CD14-positive monocyte (primary cell): ENCODE measurements at regions not wholly inside any gene's neighbourhood (a gene's known extent, or its start where the extent isn't known, plus 50 kb on each side); places are given as distances from the start of the nearest gene placed in this dataset.

Experiments used
- DNase-seq, 3 donors: peaks; one replicate each; pipeline ENCODE4 v3.0.0-alpha.2; 2011 to 2022
- H2AFZ ChIP-seq: 2 replicates; pipeline ENCODE4 v1.6.0; 2012; ENCODE audit warnings: mild to moderate bottlenecking, low read depth, low read length, inconsistent platforms; ENCODE audit not compliant: insufficient read depth, poor library complexity, severe bottlenecking
- H3K27ac ChIP-seq, 2 donors: 1 replicate in 1 of 2; 2 replicates in 1 of 2; pipeline ENCODE4 v1.5.1; 2012 to 2013; ENCODE audit warnings: low read length in 2 of 2, control low read depth in 1 of 2, inconsistent platforms in 1 of 2, low read depth in 1 of 2, mild to moderate bottlenecking in 1 of 2
- H3K27me3 ChIP-seq, 2 donors: one replicate each; pipeline versions ENCODE4 v1.6.0 to v1.6.1; 2011 to 2013; ENCODE audit warnings: low read length in 2 of 2; ENCODE audit not compliant: control insufficient read depth in 2 of 2, insufficient read depth in 2 of 2
- H3K36me3 ChIP-seq, 2 donors: replicated peaks in 1 of 2; 1 replicate in 1 of 2; 2 replicates in 1 of 2; pipeline versions ENCODE4 v1.5.1 to v1.6.1; 2012 to 2013; ENCODE audit warnings: low read length in 2 of 2, control low read depth in 1 of 2, inconsistent platforms in 1 of 2, mild to moderate bottlenecking in 1 of 2; ENCODE audit not compliant: insufficient read depth in 2 of 2, control insufficient read depth in 1 of 2
- H3K4me1 ChIP-seq, 2 donors: 1 replicate in 1 of 2; 2 replicates in 1 of 2; pipeline versions ENCODE4 v1.5.1 to v1.6.1; 2012 to 2013; ENCODE audit warnings: low read length in 2 of 2, control low read depth in 1 of 2, inconsistent platforms in 1 of 2, mild to moderate bottlenecking in 1 of 2, moderate library complexity in 1 of 2; ENCODE audit not compliant: insufficient read depth in 2 of 2, control insufficient read depth in 1 of 2
- H3K4me2 ChIP-seq: replicated peaks from 2 replicates; pipeline ENCODE3; 2012; ENCODE audit warnings: low read length, moderate library complexity, mild to moderate bottlenecking; ENCODE audit not compliant: poor library complexity, severe bottlenecking; ENCODE audit errors: extremely low read depth
- H3K4me3 ChIP-seq, 3 experiments: fragments of 200-600 bp in 1 of 3; sonication (generic) in 1 of 3; replicated peaks in 1 of 3; 1 replicate in 2 of 3; 2 replicates in 1 of 3; pipeline ENCODE4 v1.5.1; 2011 to 2013; ENCODE audit warnings: low read length in 3 of 3, mild to moderate bottlenecking in 3 of 3, control low read depth in 2 of 3, low read depth in 2 of 3, inconsistent platforms in 1 of 3, moderate library complexity in 1 of 3
- H3K79me2 ChIP-seq: 2 replicates; pipeline ENCODE4 v1.6.0; 2012; ENCODE audit warnings: mild to moderate bottlenecking, control low read depth, inconsistent platforms, low read length, moderate library complexity; ENCODE audit not compliant: insufficient read depth
- H3K9ac ChIP-seq: 2 replicates; pipeline ENCODE4 v1.6.0; 2017; ENCODE audit warnings: low read length, mild to moderate bottlenecking; ENCODE audit not compliant: insufficient read depth, poor library complexity, severe bottlenecking
- H3K9me3 ChIP-seq, 2 donors: replicated peaks in 1 of 2; 1 replicate in 1 of 2; 2 replicates in 1 of 2; pipeline versions ENCODE4 v1.5.1 to v1.6.1; 2012 to 2013; ENCODE audit warnings: low read length in 2 of 2, control low read depth in 1 of 2; ENCODE audit not compliant: control insufficient read depth in 1 of 2, insufficient read depth in 1 of 2
- H4K20me1 ChIP-seq: 2 replicates; pipeline ENCODE4 v1.6.0; 2012; ENCODE audit warnings: mild to moderate bottlenecking, low read length, control low read depth, moderate library complexity; ENCODE audit not compliant: insufficient read depth
- H3K27ac Mint-ChIP-seq, 7 donors: one replicate each; pipeline ENCODE4 v1.8.0; 2020; ENCODE audit warnings: mild to moderate bottlenecking in 7 of 7, mixed read lengths in 7 of 7, moderate library complexity in 6 of 7, inconsistent platforms in 2 of 7
- H3K27me3 Mint-ChIP-seq, 3 donors: one replicate each; pipeline ENCODE4 v1.8.0; 2021 to 2022; ENCODE audit warnings: low read depth in 3 of 3, mild to moderate bottlenecking in 3 of 3, mixed read lengths in 3 of 3, moderate library complexity in 3 of 3, inconsistent platforms in 1 of 3
- H3K36me3 Mint-ChIP-seq, 2 donors: one replicate each; pipeline ENCODE4 v1.8.0; 2020; ENCODE audit warnings: mixed read lengths in 2 of 2, inconsistent platforms in 1 of 2, mild to moderate bottlenecking in 1 of 2
- H3K4me1 Mint-ChIP-seq: one replicate; pipeline ENCODE4 v1.8.0; 2020; ENCODE audit warnings: mild to moderate bottlenecking, mixed read lengths
- H3K4me3 Mint-ChIP-seq, 2 donors: one replicate each; pipeline ENCODE4 v1.8.0; 2020; ENCODE audit warnings: mild to moderate bottlenecking in 2 of 2, mixed read lengths in 2 of 2, moderate library complexity in 1 of 2
- H3K9me3 Mint-ChIP-seq, 7 donors: one replicate each; pipeline ENCODE4 v1.8.0; 2020 to 2022; ENCODE audit warnings: mixed read lengths in 7 of 7, mild to moderate bottlenecking in 6 of 7, moderate library complexity in 6 of 7, inconsistent platforms in 2 of 7
- CTCF ChIP-seq: fragments of 200-600 bp; IDR thresholded peaks from one replicate; pipeline ENCODE4 v1.8.0; 2022; ENCODE audit warnings: antibody characterized with exemption, mild to moderate bottlenecking
- WGBS: methylation state at CpG from one replicate; pipeline ENCODE4 v1.1.5; 2013; ENCODE audit warnings: missing lambda C conversion rate; ENCODE audit not compliant: insufficient coverage; 5-methylcytosine and 5-hydroxymethylcytosine counted together
- intact Hi-C, 2 donors: fragments of 100-400 bp; cut with micrococcal nuclease; formaldehyde crosslinking; loops; one replicate each; pipeline versions ENCODE4 v1.15.0 to v1.15.1; 2023

GRCh38 chr16:80915079-80915450, 91.6 kb downstream of the CMC2 start:
- Histone ChIP-seq H3K4me2 (no peak overlapping the region), H3K27ac (no peak overlapping the region), H3K79me2 (no peaks in the 10 kb centered on the region), H4K20me1 (no peaks in the 10 kb centered on the region), H3K9ac (no peak overlapping the region), H3K27me3 (no peaks in the 10 kb centered on the region), H3K9me3 (peaks cover 3 to 4% of the 10 kb centered on the region in 2 donors), H3K36me3 (no peaks in the 10 kb centered on the region), H2AFZ (no peak overlapping the region), H3K4me3 (no peak overlapping the region), H3K4me1 (no peaks in the 10 kb centered on the region)
- Mint-ChIP-seq H3K27ac (no peak overlapping the region), H3K4me1 (no peaks in the 10 kb centered on the region), H3K4me3 (no peak overlapping the region), H3K36me3 (no peaks in the 10 kb centered on the region), H3K9me3 (peaks cover 4 to 14% (median 7%) of the 10 kb centered on the region in 7 donors), H3K27me3 (peaks cover 4 to 10% (median 5%) of the 10 kb centered on the region in 3 donors)
- intact Hi-C loops, result no loop called here
- 100% methylated on average over 1 of the region's 3 CpGs for WGBS
- no peak for TF ChIP-seq CTCF
- DNase-seq, result no peak

- H4K20me1 ChIP-seq, result no peaks in the 10 kb centered on the region
- Mint-ChIP-seq H3K27me3 (peaks cover 2 to 10% (median 5%) of the 10 kb centered on the region in 3 donors), H3K4me3 (no peak overlapping the region), H3K9me3 (peaks cover 4 to 14% (median 7%) of the 10 kb centered on the region in 7 donors), H3K4me1 (no peaks in the 10 kb centered on the region), H3K27ac (no peak overlapping the region), H3K36me3 (no peaks in the 10 kb centered on the region)
- H3K36me3 ChIP-seq, result no peaks in the 10 kb centered on the region
- WGBS, result 91% methylated on average over 7 of the region's 10 CpGs
- no peak overlapping the region for H3K4me3 ChIP-seq
- no peak overlapping the region for H3K9ac ChIP-seq
- intact Hi-C loops, result no loop called here
- H3K79me2 ChIP-seq, result no peaks in the 10 kb centered on the region
- TF ChIP-seq CTCF, result no peak
- no peak overlapping the region for H3K4me2 ChIP-seq
- no peak overlapping the region for H2AFZ ChIP-seq
- no peak overlapping the region for H3K27ac ChIP-seq
- DNase-seq, result no peak
- H3K4me1 ChIP-seq, result no peaks in the 10 kb centered on the region
- H3K27me3 ChIP-seq, result no peaks in the 10 kb centered on the region
- peaks cover 3 to 4% of the 10 kb centered on the region in 2 donors for H3K9me3 ChIP-seq
Measured at GRCh38 chr16:80914379-80915078, 92.2 kb downstream of the CMC2 start.
